ENCODE measurements at regions not wholly inside any gene's neighbourhood (a gene's known extent, or its start where the extent isn't known, plus 50 kb on each side); places are given as distances from the start of the nearest gene placed in this dataset.
"Not testable (repeated sequence)": the region's sequence is repeated elsewhere in the genome, so short reads cannot be mapped to it uniquely, and the experiment has no call there.

DNA sequence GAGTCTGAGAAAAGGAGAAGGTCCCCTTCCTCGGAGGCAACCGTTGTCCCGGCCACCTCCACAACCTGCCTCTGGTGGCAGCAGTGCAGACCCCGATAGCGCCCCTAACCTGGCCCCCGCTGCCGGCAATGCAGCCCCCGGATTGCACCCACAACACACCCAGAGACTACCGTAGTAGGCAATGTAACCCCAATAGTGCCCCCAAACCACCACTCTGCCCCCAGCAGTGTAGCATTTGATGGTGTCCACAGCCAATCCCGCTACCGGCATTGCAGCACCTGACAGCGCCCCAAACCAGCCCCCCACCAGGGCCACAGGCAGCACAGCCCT lies 67.1 kb upstream of the THOC3 start:
- TF ChIP-seq CTCF (IDR thresholded peaks at IDR 0.05; ENCODE audit: low read depth, low read length); EZH2phosphoT487 (IDR thresholded peaks at IDR 0.05; ENCODE audit: low read depth): not testable (repeated sequence)

Data from OCI-LY3 (cell line).